ENCODE measurements at regions not wholly inside any gene's neighbourhood (a gene's known extent, or its start where the extent isn't known, plus 50 kb on each side); places are given as distances from the start of the nearest gene placed in this dataset.

- no peak for DNase-seq
Observed at GRCh38 chr5:2283481-2284045, 400.8 kb upstream of the IRX4 start.

GRCh38 chr5:2282893-2283292 is 400.2 kb upstream of the IRX4 start:
- DNase-seq: no peak

GRCh38 chr5:2282034-2282690 is 399.4 kb upstream of the IRX4 start:
- DNase-seq: no peak

- DNase-seq: no peak
Observed at GRCh38 chr5:2281446-2281845, 398.7 kb upstream of the IRX4 start.

GRCh38 chr5:2280318-2280717 is 397.6 kb upstream of the IRX4 start:
- DNase-seq: no peak

GRCh38 chr5:2278825-2279456 is 396.2 kb upstream of the IRX4 start:
- DNase-seq: no peak

- DNase-seq: no peak
Observed at GRCh38 chr5:2277886-2278285, 395.2 kb upstream of the IRX4 start.

GRCh38 chr5:2276101-2276500 is 393.4 kb upstream of the IRX4 start:
- no peak for DNase-seq

GRCh38 chr5:2272755-2273154 is 390.0 kb upstream of the IRX4 start:
- DNase-seq: no peak

GRCh38 chr5:2272039-2272438 is 389.3 kb upstream of the IRX4 start:
- no peak for DNase-seq

- no peak for DNase-seq
Observed at GRCh38 chr5:2271316-2271715, 388.6 kb upstream of the IRX4 start.

- no peak for DNase-seq
Observed at GRCh38 chr5:2270467-2270866, 387.7 kb upstream of the IRX4 start.

- DNase-seq: no peak
Observed at GRCh38 chr5:2269656-2270055, 386.9 kb upstream of the IRX4 start.

- DNase-seq: no peak
Observed at GRCh38 chr5:2267991-2268390, 385.3 kb upstream of the IRX4 start.

GRCh38 chr5:2266641-2267240 is 384.0 kb upstream of the IRX4 start:
- no peak for DNase-seq

- DNase-seq: no peak
Observed at GRCh38 chr5:2265341-2265740, 382.6 kb upstream of the IRX4 start.

- no peak for DNase-seq
Observed at GRCh38 chr5:2263763-2264162, 381.0 kb upstream of the IRX4 start.

GRCh38 chr5:2262620-2263019 is 379.9 kb upstream of the IRX4 start:
- DNase-seq: no peak

GRCh38 chr5:2261004-2261703 is 378.4 kb upstream of the IRX4 start:
- DNase-seq: no peak

GRCh38 chr5:2260211-2261003 is 377.7 kb upstream of the IRX4 start:
- DNase-seq: no peak

- no peak for DNase-seq
Observed at GRCh38 chr5:2259494-2260107, 376.9 kb upstream of the IRX4 start.

GRCh38 chr5:2258861-2259260 is 376.1 kb upstream of the IRX4 start:
- DNase-seq: no peak
